ENCODE measurements at regions not wholly inside any gene's neighbourhood (a gene's known extent, or its start where the extent isn't known, plus 50 kb on each side); places are given as distances from the start of the nearest gene placed in this dataset.
"Not testable (repeated sequence)": the region's sequence is repeated elsewhere in the genome, so short reads cannot be mapped to it uniquely, and the experiment has no call there.

GRCh38 chr14:105721602-105721970, 195.2 kb downstream of the TMEM121 start:
- not testable (repeated sequence) for DNase-seq (ENCODE audit: low read depth in 4 of 4, low spot score in 3 of 4)

DNA sequence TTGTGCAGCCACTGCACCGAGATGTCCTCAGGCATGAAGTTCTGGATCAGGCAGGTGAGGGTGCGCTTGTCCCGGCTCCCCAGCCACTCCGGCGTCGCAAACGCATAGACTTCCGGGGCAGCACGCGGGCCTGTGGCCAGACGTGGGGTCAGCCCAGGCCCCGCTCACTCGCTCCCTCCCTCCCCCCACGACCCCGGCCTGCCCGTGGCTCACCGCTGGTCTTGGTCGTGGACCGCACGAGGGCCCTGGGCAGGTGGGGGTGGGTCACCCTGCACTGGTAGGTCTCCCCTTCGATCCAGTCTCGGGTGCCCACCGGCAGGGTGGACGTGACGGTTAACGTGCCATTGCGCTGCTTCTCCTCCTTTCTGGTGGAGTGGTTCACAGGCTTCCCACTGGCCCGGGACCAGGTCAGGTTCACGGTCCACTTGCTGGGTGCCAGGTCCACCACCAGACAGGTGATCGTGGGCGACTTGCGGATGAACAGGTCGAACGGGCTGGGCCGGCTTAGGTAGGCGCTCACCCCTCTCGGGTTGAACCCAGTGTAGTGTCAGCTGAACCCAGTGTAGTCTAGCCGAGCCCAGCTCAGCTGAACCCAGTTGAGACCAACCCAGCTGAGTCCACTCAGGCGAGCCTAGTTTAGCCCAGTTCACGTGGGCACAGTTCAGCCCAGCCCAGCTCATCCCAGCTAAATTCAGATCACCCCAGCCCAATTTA, 195.8 kb downstream of the TMEM121 start:
- not testable (repeated sequence) for DNase-seq (ENCODE audit: low read depth in 4 of 4, low spot score in 3 of 4)

GRCh38 chr14:105723271-105723670, 196.9 kb downstream of the TMEM121 start:
- DNase-seq (ENCODE audit: low read depth in 4 of 4, low spot score in 3 of 4), result not testable (repeated sequence)

GRCh38 chr14:105723776-105724175, 197.4 kb downstream of the TMEM121 start:
- DNase-seq (ENCODE audit: low read depth in 4 of 4, low spot score in 3 of 4), result not testable (repeated sequence)

- DNase-seq (ENCODE audit: low read depth in 4 of 4, low spot score in 3 of 4), result not testable (repeated sequence)
These were observed 203.5 kb downstream of the TMEM121 start for GRCh38 chr14:105729825-105730368.

- not testable (repeated sequence) for DNase-seq (ENCODE audit: low read depth in 4 of 4, low spot score in 3 of 4)
These were observed 204.3 kb downstream of the TMEM121 start for GRCh38 chr14:105730731-105731130.

DNA sequence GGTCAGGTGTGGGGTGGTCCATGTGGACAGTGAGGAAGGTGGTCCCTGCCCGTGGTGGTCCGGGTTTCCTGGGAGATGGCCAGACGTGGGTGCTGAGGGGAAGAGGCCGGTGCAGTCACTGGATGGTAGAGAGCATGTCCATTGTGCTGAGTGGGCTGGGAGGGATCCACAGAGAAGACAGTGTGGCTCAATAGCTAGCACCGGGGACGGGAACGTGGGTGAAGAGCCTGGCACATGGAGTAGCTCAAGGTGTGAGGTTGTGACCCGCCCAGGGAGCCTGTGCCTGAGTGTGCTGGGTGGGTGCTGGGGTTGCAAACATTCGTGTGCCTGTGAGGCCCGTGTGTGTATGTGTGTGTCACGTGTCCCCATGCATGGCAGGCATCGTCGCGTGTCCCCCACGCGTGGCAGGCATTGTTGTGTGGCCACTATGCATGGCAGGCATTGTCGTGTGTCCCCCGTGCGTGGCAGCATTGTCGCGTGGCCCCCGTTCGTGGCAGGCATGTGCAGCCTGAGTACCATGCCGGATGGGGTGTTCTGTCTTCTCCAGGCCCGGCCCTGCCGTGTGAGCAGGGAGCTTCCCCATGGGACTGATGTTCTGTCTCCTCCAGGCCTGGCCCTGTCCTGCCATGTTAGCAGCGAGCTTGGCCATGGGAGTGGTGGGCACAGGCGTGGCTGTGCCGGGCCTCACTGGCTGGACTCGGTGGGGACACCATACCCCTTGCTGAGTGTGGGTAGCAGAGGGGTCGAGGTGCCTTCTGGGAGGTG, 205.0 kb downstream of the TMEM121 start:
- DNase-seq (ENCODE audit: low read depth in 4 of 4, low spot score in 3 of 4), result not testable (repeated sequence)

DNA sequence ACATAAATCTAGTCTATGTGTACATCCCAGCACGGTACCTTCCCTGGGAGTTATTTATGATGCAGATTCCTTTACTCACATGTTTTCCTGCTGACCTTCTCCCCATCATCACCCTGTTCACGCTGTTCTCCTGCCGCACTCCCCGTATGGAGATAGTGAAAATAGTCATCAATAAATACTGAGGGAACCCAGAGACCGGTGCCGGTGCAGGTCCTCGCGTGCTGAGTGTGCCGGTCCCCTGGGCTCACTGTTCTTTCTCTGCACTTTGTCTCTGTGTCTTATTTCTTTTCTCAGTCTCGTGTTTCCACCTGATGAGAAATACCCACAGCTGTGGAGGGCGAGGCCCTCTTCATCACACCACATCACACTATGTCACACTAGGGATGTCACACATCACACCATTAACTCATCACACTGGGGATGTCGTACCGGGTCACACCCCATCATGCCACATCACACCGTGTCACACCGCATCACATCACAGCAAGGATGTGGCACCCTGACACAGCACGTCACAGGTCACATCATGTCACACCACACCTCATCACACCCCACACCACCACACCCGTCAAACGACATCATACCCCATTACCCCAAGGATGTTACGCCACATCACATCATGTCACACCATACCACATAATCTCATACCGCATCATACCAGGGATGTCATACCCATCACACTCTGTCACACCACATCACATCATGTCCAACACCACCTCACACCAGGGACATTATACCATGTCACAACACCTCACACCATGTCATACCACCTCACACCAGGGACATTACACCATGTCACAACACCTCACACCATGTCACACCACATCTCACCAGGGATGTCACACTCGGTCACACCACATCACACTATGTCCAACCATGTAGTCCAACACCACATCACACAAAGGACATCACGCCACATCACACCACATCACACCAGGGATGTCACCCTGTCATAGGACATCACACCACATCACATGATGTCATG, 207.0 kb downstream of the TMEM121 start:
- DNase-seq (ENCODE audit: low read depth in 4 of 4, low spot score in 3 of 4), result no peak

- not testable (repeated sequence) for DNase-seq (ENCODE audit: low read depth in 4 of 4, low spot score in 3 of 4)
These were observed 207.9 kb downstream of the TMEM121 start for GRCh38 chr14:105734241-105734640.

DNA sequence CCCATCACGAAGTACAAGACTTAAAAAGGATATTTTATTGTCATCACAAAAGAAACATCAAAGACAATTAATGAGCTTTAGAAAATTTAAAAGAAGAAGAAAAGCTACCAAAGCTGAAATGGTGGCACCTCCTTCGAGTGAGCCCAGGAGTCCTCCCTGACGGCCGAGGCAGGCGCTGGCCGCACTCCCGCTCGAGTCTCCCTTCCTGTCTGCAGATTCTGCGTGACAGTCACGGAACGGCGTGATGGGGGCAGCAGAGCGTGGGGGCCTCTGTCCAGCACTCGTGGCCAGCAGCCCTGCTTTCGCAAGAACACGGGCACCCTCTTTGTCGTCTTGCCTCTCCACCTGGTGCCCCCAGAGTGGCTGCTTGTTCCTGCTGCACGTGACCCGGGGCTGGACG, 209.9 kb downstream of the TMEM121 start:
- DNase-seq (ENCODE audit: low read depth in 4 of 4, low spot score in 3 of 4), result not testable (repeated sequence)

DNA sequence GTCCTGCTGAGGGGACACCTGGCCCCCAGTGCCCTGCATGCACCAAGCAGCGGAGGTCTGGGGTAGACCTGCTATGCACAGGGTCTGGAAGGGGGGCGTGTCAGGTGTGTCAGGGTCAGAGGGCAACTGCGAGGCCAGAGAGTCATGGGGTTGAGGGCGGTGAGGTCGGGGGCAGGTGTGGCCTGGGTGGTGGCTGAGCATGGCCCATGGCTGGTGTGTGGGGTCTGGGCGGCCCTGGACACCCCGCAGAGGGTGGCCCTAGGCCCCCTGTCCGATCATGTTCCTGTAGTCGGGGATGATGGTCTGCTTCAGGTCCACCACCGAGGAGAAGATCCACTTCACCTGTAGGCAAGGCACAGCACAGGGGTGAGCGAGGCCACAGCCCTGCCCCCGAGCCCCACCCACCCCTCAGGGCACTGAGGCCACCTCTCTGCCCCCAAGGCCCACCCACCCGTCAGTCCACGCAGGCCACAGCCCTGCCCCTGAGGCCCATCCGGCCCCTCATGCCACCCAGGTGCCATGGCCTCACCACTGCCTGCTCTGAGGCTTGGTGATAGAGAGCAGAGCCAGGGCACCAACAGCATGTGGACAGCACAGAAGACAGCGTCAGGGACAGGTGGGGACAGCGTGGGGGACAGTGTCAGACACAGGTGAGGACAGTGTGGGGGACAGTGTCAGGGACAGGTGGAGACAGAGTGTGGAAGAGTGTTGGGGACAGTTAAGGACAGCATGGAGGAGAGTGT, 211.3 kb downstream of the TMEM121 start:
- no peak for DNase-seq (ENCODE audit: low read depth in 4 of 4, low spot score in 3 of 4)

DNA sequence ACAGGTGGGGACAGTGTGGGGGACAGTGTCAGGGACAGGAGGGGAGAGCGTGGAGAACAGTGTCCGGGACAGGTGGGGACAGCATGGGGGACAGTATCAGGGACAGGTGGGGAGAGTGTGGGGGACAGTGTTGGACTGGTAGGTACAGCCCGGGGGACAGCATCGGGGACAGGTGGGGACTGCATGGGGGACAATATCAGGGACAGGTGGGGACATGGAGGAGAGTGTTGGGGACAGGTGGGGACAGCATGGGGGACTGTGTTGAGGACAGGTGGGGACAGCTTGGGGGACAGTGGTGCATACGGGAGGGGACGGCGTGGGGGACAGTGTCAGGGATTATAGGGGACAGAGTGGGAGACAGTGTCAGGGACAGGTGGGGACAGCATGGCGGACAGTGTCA, 212.3 kb downstream of the TMEM121 start:
- DNase-seq (ENCODE audit: low read depth in 4 of 4, low spot score in 3 of 4), result no peak

DNA sequence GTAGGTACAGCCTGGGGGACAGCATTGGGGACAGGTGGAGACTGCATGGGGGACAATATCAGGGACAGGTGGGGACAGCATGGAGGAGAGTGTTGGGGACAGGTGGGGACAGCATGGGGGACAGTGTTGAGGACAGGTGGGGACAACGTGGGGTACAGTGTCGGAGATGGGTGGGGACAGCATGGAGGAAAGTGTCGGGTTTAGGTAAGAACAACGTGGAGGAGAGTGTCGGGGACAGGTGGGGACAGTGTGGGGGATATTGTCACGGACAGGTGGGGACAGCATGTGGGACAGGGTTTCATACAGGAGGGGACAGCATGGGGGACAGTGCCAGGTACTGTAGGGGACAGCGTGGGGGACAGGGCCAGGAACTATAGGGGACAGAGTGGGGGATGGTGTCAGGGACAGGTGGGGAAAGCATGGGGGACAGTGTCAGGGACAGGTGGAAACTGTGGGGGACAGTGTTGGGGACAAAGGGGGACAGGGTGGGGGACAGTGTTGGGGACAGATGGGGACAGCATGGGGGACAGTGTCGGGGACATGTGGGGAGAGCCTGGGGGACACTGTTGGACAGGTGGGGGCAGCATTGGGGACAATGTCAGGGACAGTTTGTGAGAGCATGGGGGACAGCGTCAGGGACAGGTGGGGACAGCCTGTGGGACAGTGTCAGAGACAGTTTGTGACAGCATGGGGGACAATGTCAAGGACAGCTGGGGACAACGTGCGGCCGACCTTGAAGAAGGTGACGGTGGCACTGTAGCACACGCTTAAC, 213.1 kb downstream of the TMEM121 start:
- DNase-seq (ENCODE audit: low read depth in 4 of 4, low spot score in 3 of 4), result no peak

GRCh38 chr14:105740272-105740671, 213.9 kb downstream of the TMEM121 start:
- DNase-seq (ENCODE audit: low read depth in 4 of 4, low spot score in 3 of 4), result not testable (repeated sequence)

DNA sequence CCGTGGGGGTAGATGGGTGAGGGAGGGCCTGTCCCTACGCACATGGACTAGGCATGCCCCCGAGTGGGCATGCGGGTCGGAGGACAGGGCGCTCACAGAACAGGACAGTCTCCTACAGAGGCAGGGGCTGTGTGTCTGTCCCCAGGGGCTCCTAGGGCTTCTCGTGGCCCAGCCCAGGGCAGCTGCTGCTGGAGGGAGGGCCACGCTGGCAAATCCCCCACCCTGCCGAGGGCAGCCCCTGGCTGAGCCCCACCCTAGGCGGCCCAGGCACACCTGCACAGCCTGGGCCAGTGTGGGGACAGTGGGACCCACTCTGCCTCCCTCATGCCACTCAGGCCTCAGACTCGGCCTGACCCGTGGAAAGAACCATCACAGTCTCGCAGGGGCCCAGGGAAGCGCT, 214.6 kb downstream of the TMEM121 start:
- not testable (repeated sequence) for DNase-seq (ENCODE audit: low read depth in 4 of 4, low spot score in 3 of 4)

DNA sequence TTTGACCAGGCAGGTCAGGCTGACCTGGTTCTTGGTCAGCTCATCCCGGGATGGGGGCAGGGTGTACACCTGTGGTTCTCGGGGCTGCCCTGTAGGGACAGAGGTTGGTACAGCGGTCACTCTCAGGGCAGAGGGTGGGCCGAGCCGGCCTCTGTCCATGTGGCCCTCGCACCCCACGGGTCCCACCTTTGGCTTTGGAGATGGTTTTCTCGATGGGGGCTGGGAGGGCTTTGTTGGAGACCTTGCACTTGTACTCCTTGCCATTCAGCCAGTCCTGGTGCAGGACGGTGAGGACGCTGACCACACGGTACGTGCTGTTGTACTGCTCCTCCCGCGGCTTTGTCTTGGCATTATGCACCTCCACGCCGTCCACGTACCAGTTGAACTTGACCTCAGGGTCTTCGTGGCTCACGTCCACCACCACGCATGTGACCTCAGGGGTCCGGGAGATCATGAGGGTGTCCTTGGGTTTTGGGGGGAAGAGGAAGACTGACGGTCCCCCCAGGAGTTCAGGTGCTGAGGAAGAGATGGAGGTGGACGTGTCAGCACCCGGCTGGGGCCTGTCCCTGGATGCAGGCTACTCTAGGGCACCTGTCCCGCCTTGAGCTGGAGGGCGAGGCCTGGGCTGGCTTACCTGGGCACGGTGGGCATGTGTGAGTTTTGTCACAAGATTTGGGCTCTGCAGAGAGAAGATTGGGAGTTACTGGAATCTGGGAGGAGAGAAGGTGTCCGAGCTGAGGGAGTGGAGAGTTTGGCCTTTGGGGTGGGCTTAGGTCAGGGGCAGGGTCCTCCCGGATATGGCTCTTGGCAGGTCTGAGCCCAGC, 215.5 kb downstream of the TMEM121 start:
- not testable (repeated sequence) for DNase-seq (ENCODE audit: low read depth in 4 of 4, low spot score in 3 of 4)

GRCh38 chr14:105742531-105742848, 216.1 kb downstream of the TMEM121 start:
- no peak for DNase-seq (ENCODE audit: low read depth in 4 of 4, low spot score in 3 of 4)
